GM21515 (cell line): ENCODE measurements at regions not wholly inside any gene's neighbourhood (a gene's known extent, or its start where the extent isn't known, plus 50 kb on each side); places are given as distances from the start of the nearest gene placed in this dataset.
"Not testable (repeated sequence)": the region's sequence is repeated elsewhere in the genome, so short reads cannot be mapped to it uniquely, and the experiment has no call there.

Experiments
- ATAC-seq: cut with Tn5 transposase; IDR thresholded peaks from one replicate; pipeline ENCODE4 v1.9.1; 2021; ENCODE audit not compliant: unreplicated experiment

DNA sequence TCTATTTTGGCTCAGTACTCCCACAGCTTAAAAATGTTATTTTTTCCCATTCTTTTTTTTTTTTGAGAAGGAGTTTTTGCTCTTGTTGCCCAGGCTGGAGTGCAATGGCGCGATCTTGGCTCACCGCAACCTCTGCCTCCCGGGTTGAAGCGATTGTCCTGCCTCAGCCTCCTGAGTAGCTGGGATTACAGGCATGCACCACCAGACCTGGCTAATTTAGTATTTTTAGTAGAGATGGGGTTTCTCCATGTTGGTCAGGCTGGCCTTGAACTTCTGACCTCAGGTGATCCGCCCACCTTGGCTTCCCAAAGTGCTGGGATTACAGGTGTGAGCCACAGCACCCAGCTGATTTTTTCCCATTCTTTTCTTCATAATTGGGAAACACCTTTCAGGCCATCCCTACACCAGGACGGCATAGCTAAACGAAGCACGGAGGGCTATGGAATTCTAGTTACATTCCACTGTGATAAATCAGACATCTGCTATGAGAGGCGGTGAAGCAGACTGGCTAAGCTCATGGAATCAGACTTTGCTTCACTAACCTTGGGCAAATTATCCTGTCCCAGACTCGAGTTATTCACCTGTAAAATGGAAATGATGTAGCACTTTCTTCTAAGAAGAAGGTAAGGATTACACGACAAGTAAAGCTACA lies 68.7 kb upstream of the ZFAND5 start:
- ATAC-seq: not testable (repeated sequence)

DNA sequence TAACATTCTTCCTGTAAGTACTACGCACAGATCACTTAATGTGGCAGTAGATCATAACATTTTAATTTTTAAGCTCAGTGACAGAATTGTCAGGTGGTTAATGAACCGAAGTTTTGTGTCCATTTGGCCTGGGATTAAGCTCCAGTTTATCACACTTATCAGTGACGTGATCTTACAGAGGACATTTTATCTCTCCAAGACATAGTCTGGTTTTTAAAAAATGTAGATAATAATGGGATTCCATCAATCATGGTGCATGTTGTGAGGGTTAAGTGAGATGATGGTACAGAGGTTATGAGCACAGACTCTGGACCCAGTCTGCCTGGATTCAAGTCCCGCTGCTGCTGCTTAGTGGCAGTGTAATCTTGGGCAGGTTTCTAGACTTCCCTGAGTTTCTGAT lies 66.0 kb upstream of the ZFAND5 start:
- ATAC-seq: no peak

DNA sequence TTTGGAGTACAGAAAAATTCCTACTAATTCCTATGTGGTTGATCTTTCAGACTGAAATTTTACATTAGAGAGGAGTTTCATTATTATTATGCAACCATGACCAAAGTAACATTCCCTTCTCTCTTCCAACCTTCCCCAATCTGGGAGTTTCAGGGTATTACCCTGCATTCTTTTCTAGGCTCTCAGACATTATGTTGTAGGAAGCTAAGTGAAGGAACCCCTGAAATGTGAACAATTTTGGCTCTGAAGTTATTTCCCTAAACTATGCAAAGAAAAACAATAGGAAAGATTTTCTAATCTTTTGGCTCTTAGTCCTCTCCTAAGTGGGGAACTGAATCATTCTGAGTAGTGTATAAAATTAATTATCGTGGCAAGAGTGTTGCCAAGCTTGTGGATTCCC lies 63.3 kb upstream of the ZFAND5 start:
- no peak for ATAC-seq

DNA sequence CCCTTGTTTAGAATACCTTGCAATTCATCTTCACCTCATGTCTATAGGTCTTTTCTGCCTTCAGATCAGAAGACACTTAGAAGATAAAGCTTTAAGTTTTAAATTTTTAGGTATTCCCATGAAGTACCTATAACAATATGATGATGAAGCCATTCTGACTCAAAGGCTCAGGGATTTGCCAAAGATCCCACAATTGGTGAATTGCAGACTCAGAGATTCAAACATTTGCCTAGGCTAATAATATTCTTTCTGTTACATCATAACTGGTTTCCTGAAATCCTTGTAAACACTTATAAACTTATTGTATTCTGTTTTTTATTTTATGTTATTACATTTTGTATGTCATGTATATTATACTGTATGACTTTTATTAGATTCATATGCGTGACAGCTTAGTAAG lies 62.8 kb upstream of the ZFAND5 start:
- ATAC-seq: no peak

DNA sequence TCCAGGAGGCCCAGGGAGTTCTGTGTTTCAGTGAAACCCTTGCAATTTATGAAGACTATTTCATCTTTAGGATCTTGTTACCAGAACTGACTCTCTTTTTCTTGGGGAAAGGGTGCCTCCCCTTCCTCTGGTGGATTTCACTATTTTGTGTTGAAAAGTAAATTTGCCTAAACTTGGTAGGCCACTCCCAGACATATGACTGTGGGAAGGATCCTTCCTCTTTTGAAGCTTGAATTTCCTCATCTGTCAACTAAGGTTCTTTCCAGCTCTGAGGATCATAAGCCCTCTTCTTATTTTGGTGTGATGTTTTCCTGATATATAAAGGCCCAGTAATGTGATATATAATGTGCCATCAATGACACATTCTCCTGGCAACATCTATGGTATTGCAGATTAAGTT lies 59.1 kb upstream of the ZFAND5 start:
- no peak for ATAC-seq

DNA sequence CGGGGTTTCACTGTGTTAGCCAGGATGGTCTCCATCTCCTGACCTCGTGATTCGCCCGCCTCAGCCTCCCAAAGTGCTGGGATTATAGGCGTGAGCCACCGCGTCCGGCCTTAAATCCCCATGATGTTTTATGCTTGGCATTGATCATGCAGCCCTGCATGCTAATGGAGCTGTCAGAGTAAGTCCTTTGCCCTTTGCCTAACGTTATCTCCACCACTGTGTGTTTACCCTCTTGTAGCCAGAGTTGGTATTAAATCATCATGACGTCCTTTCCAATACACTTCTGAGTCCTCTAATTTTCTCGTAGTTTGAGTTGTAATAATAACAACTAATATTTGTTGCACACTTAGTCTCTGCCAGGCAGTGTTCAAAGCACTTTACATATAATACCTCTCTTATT lies 57.2 kb upstream of the ZFAND5 start:
- ATAC-seq: no peak

DNA sequence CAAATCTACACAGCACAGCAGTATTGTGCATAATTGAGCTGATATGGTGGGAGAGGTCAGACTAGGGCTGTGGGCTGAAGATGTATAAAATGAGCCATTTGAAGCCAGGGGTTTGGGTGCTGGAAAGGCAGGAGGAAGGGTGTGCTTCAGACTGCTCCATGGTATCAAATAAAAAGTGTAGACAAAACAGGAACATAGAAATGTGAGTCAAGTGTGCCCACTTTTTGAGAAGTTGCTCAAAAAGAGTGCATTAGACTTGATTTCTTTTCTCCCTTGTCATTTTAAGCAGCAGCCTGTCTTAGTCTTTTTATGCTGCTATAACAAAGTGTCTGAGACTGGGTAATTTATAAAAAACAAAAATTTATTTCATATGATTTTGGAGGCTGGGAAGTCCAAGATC lies 55.8 kb upstream of the ZFAND5 start:
- no peak for ATAC-seq

DNA sequence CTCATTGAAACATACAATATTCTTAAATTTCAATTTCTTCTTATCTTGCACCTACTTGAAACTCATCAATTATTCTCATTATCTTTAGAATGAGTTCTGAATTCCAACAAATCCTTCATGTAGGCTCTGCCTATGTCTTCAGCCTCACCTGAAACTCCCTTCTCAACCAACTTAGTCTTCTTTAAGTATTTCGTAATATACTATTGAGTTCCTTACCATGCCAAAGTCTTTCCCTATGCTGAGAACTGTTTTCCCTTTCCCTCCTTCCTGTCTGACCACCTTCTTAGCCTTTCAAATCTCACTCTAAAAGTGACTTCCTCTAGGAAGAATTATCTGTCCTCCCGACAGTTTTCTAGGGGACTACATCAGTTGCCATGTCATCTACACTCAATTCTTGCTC lies 50.9 kb upstream of the ZFAND5 start:
- no peak for ATAC-seq

DNA sequence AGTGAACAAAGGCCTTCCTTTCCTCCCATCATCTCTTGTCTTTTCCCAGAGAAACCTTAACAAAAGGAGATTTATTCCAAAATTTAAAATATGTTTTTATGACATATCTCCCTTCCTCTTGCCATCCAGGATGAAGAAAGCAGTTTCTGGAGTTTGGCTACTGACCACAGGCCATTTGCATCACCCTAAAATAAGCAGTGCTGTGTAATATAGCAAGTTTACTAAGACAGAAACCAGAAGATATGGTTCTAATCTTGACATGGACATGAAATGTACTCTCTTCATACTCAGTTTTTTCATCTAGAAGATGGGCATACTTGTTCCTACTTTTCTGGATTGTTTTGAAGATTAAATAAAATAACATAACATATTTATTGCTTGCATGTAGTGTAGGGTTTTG lies 50.2 kb upstream of the ZFAND5 start:
- no peak for ATAC-seq
